ENCODE measurements at regions not wholly inside any gene's neighbourhood (a gene's known extent, or its start where the extent isn't known, plus 50 kb on each side); places are given as distances from the start of the nearest gene placed in this dataset.

DNA sequence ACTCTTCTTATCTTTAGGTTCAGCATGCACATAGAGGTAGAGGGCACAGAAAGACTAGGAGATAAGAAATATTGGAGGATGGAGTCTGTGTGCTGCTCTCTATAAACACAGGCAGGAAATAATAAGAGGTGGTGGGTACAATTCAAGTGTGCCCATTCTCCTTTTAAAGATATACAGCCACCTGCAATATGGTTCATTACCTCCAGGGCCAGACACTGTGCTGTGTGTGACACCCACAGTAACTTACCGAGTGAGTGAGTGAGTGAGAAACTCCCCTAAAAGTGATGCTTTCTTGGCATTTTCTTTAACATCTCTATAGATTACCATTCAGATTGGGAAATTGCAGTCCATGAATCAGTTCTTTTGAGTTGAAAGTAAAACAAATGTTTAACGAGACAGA, 311.8 kb upstream of the KCNN2 start:
- no peaks in the 10 kb centered on the region for H3K9me3 Mint-ChIP-seq (ENCODE audit: unreplicated experiment)
- no peak overlapping the region for H3K4me3 Mint-ChIP-seq (ENCODE audit: unreplicated experiment)
- H3K27ac Mint-ChIP-seq (ENCODE audit: low read depth, unreplicated experiment) = no peak overlapping the region
- intact Hi-C loops (cut with micrococcal nuclease) = no loop called here
- peaks cover under 1% of the 10 kb centered on the region for H3K36me3 Mint-ChIP-seq (ENCODE audit: insufficient read depth, unreplicated experiment)
- DNase-seq (ENCODE audit: unreplicated experiment) = no peak
- POLR2A ChIA-PET = interaction anchor here (0.7 kb wide), 1 partner anchor 15 kb away, joined by 3 read pairs; no protein-coding TSS in a partner anchor
- TF ChIP-seq, protein P1, sequence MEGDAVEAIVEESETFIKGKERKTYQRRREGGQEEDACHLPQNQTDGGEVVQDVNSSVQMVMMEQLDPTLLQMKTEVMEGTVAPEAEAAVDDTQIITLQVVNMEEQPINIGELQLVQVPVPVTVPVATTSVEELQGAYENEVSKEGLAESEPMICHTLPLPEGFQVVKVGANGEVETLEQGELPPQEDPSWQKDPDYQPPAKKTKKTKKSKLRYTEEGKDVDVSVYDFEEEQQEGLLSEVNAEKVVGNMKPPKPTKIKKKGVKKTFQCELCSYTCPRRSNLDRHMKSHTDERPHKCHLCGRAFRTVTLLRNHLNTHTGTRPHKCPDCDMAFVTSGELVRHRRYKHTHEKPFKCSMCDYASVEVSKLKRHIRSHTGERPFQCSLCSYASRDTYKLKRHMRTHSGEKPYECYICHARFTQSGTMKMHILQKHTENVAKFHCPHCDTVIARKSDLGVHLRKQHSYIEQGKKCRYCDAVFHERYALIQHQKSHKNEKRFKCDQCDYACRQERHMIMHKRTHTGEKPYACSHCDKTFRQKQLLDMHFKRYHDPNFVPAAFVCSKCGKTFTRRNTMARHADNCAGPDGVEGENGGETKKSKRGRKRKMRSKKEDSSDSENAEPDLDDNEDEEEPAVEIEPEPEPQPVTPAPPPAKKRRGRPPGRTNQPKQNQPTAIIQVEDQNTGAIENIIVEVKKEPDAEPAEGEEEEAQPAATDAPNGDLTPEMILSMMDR (IDR thresholded peaks at IDR 0.05; ENCODE audit: unreplicated experiment) = no peak
- CTCF ChIA-PET = no interaction called here
- no peaks in the 10 kb centered on the region for H3K4me1 Mint-ChIP-seq (ENCODE audit: insufficient read depth, unreplicated experiment)
- peaks cover 14% of the 10 kb centered on the region for H3K27me3 Mint-ChIP-seq (ENCODE audit: insufficient read depth, unreplicated experiment)
- no TSS peak for BruUV-seq (replicated peaks)

DNA sequence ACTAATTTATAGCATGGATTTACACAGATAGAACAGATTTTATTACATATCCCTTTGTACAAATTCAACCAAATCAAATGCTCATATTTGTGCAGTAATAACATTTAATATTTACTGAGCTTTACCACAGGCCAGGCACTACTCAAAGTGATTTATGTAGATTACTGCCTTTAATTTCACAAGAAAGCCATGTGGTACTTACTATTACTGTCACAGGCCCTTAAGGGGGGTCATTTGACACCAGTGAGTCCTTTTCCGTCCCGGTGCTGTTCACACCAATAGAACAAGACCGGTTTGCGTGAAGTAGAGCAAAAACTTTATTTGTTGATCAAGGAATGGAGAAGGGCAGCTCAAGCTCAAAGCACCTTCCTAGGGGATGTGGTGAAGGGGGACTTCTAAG, 308.5 kb upstream of the KCNN2 start:
- Mint-ChIP-seq H3K4me1 (ENCODE audit: insufficient read depth, unreplicated experiment) (no peaks in the 10 kb centered on the region), H3K27ac (ENCODE audit: low read depth, unreplicated experiment) (no peak overlapping the region), H3K9me3 (ENCODE audit: unreplicated experiment) (no peaks in the 10 kb centered on the region), H3K4me3 (ENCODE audit: unreplicated experiment) (no peak overlapping the region), H3K36me3 (ENCODE audit: insufficient read depth, unreplicated experiment) (peaks cover 5% of the 10 kb centered on the region), H3K27me3 (ENCODE audit: insufficient read depth, unreplicated experiment) (peaks cover 17% of the 10 kb centered on the region)
- intact Hi-C loops (cut with micrococcal nuclease) = no loop called here
- POLR2A ChIA-PET = no interaction called here
- BruUV-seq (replicated peaks) = no TSS peak
- CTCF ChIA-PET = interaction anchor here (0.5 kb wide), 1 partner anchor 322 kb away, joined by 3 read pairs; no protein-coding TSS in a partner anchor
- TF ChIP-seq, protein P1 (IDR thresholded peaks at IDR 0.05; ENCODE audit: unreplicated experiment) = no peak
- DNase-seq (ENCODE audit: unreplicated experiment) = no peak

DNA sequence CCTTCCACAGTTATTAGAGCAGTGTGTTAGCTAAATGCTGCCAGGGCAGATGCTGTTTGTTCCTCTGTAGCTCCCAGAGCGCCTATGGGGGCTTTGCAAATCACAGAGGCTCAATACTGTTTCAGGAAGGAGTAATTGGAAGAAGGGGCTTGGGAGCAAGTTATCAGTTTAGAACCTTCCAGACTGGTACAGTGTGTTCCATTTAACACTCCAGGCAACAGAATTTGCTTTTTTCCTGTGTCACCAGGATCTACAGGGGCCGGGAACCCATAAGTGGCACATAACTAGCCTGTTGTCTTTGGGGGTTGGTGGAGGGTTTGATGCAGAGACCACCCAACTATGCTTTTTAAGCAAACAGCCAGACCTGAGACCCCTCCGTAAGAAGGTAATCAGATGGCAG, 307.3 kb upstream of the KCNN2 start:
- Mint-ChIP-seq H3K27me3 (ENCODE audit: insufficient read depth, unreplicated experiment) (peaks cover 14% of the 10 kb centered on the region), H3K4me3 (ENCODE audit: unreplicated experiment) (no peak overlapping the region), H3K4me1 (ENCODE audit: insufficient read depth, unreplicated experiment) (no peaks in the 10 kb centered on the region), H3K36me3 (ENCODE audit: insufficient read depth, unreplicated experiment) (peaks cover 5% of the 10 kb centered on the region), H3K27ac (ENCODE audit: low read depth, unreplicated experiment) (no peak overlapping the region), H3K9me3 (ENCODE audit: unreplicated experiment) (no peaks in the 10 kb centered on the region)
- POLR2A ChIA-PET = no interaction called here
- CTCF ChIA-PET = interaction anchor here (0.7 kb wide), 1 partner anchor 383 kb away, joined by 3 read pairs; no protein-coding TSS in a partner anchor
- intact Hi-C loops (cut with micrococcal nuclease) = no loop called here
- TF ChIP-seq, protein P1 (IDR thresholded peaks at IDR 0.05; ENCODE audit: unreplicated experiment) = no peak
- DNase-seq (ENCODE audit: unreplicated experiment) = no peak
- no TSS peak for BruUV-seq (replicated peaks)

DNA sequence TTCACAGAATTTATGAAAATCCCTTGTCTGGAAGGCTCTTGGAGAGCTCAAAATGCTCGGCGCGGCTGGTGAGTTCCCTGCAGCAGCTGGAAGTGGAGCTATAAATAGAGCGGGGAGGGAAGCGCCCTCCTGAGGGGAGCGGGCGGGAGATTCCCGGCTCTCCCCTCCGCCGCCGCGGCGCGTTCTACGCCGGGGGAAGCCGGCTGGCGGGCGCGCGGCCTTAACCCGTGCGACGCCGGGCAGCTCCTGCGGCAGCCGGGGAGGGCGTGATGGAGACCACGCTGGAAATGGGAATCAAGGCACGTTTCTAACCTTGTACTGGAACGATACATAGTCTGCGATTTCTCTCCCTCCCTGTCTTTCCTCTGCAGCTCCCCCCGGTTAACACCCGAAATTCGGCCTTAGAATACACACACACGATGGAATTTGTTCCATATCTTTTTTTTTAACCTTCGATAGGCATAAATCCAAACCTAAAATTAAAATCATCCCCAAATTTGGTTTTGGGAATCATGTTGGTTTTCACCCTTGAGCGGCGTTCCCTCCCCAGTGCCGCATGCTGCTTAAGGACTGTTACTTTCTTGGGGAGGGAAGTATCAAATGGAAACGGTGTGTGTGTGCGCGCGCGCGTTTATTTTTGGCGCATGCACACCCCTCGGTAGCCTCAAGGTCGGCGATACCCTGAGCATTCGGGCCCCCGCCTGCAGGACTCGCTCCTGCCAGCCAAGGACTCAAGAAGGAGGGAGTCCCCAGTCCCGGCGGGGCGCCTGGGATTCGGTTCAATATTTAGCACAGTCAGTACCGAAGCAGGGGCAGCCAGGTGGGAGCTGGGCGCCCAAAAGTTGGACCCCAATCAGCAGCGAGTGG, 306.3 kb upstream of the KCNN2 start:
- no peak overlapping the region for H3K27ac Mint-ChIP-seq (ENCODE audit: low read depth, unreplicated experiment)
- POLR2A ChIA-PET = no interaction called here
- DNase-seq (ENCODE audit: unreplicated experiment) = no peak
- peaks cover 5% of the 10 kb centered on the region for H3K36me3 Mint-ChIP-seq (ENCODE audit: insufficient read depth, unreplicated experiment)
- H3K9me3 Mint-ChIP-seq (ENCODE audit: unreplicated experiment) = no peaks in the 10 kb centered on the region
- no peaks in the 10 kb centered on the region for H3K4me1 Mint-ChIP-seq (ENCODE audit: insufficient read depth, unreplicated experiment)
- BruUV-seq (replicated peaks) = no TSS peak
- H3K4me3 Mint-ChIP-seq (ENCODE audit: unreplicated experiment) = no peak overlapping the region
- peaks cover 14% of the 10 kb centered on the region for H3K27me3 Mint-ChIP-seq (ENCODE audit: insufficient read depth, unreplicated experiment)
- CTCF ChIA-PET = interaction anchor here (0.7 kb wide), 1 partner anchor 384 kb away, joined by 3 read pairs; no protein-coding TSS in a partner anchor
- TF ChIP-seq, protein P1 (IDR thresholded peaks at IDR 0.05; ENCODE audit: unreplicated experiment) = no peak
- intact Hi-C loops (cut with micrococcal nuclease) = no loop called here
